ENCODE measurements at regions not wholly inside any gene's neighbourhood (a gene's known extent, or its start where the extent isn't known, plus 50 kb on each side); places are given as distances from the start of the nearest gene placed in this dataset.

GRCh38 chr20:40592941-40593340 is 96.1 kb downstream of the MAFB start:
- Histone ChIP-seq H3K23ac (ENCODE audit: insufficient read length) (no peak overlapping the region), H2AFZ (ENCODE audit: low read length) (no peak overlapping the region), H3K27me3 (replicated peaks in 1 of 4; ENCODE audit: control insufficient read depth in 3 of 4, extremely low read depth in 1 of 4, insufficient read depth in 3 of 4, low read length in 3 of 4) (no peaks in the 10 kb centered on the region), H2AK5ac (ENCODE audit: low read depth, low read length) (no peak overlapping the region), H3K4ac (replicated peaks; ENCODE audit: insufficient read length, low read depth, low read length) (no peak overlapping the region), H3K9me3 (ENCODE audit: insufficient read depth in 2 of 2, low read depth in 1 of 2, low read length in 1 of 2) (peaks cover 0 to 4% of the 10 kb centered on the region in 2 experiments; a peak in 1 of 4 replicates), H3K4me1 (replicated peaks in 1 of 4; ENCODE audit: control insufficient read depth in 3 of 4, insufficient read depth in 4 of 4, low read length in 3 of 4) (no peaks in the 10 kb centered on the region), H2BK20ac (ENCODE audit: low read length) (no peak overlapping the region), H3K36me3 (ENCODE audit: control insufficient read depth in 2 of 4, insufficient read depth in 4 of 4, low read length in 3 of 4) (no peaks in the 10 kb centered on the region), H2BK5ac (ENCODE audit: low read depth, low read length) (no peak overlapping the region), H2BK15ac (ENCODE audit: low read length) (no peak overlapping the region), H3K4me2 (ENCODE audit: insufficient read depth in 1 of 2, low read depth in 2 of 2, low read length in 2 of 2) (no peak overlapping the region), H3K4me3 (ENCODE audit: extremely low read depth in 1 of 4, insufficient read depth in 2 of 4, low read depth in 3 of 4, low read length in 4 of 4) (no peak overlapping the region), H4K91ac (replicated peaks; ENCODE audit: insufficient read length, low read length) (no peak overlapping the region), H3K9ac (replicated peaks in 1 of 4; ENCODE audit: extremely low read depth in 1 of 4, low read depth in 3 of 4, low read length in 3 of 4) (no peak overlapping the region), H2BK12ac (ENCODE audit: low read depth, low read length) (no peak overlapping the region), H3K56ac (replicated peaks; ENCODE audit: insufficient read length, low read depth, low read length) (no peak overlapping the region), H3K23me2 (ENCODE audit: low read depth, low read length) (no peaks in the 10 kb centered on the region; the same call in 1 of the 2 replicates), H3K14ac (ENCODE audit: insufficient read length) (no peak overlapping the region), H3K79me1 (ENCODE audit: low read depth, low read length) (no peaks in the 10 kb centered on the region), H4K5ac (ENCODE audit: insufficient read length, low read depth, low read length) (no peak overlapping the region), H4K20me1 (replicated peaks in 1 of 2; ENCODE audit: control insufficient read depth in 1 of 2, insufficient read depth in 2 of 2, low read length in 2 of 2) (no peaks in the 10 kb centered on the region), H3K79me2 (ENCODE audit: control insufficient read depth in 1 of 2, insufficient read depth in 2 of 2, low read length in 2 of 2) (no peaks in the 10 kb centered on the region), H3K18ac (ENCODE audit: extremely low read depth, low read length) (no peak overlapping the region), H2BK120ac (replicated peaks; ENCODE audit: low read depth, low read length) (no peak overlapping the region), H3K27ac (ENCODE audit: low read depth, low read length) (no peak overlapping the region), H4K8ac (ENCODE audit: extremely low read depth, insufficient read depth, low read length) (no peak overlapping the region)
- FAIRE-seq = no peak
- CTCF ChIA-PET (ENCODE audit: partially characterized antibody) = interaction anchor here (0.8 to 1.3 kb wide), 2 partner anchors 13 to 15 kb away, joined by 3 to 4 read pairs; no protein-coding TSS in a partner anchor
- DNase-seq (ENCODE audit: low read depth in 1 of 2, low spot score in 2 of 2) = no peak
- WGBS, 2 experiments (ENCODE audit: extremely low coverage in 1 of 2, insufficient coverage in 1 of 2, insufficient read length in 1 of 2, insufficient replicate concordance in 2 of 2, low coverage in 1 of 2, low lambda C conversion rate in 2 of 2, missing lambda C conversion rate in 1 of 2) = 86% methylated on average over 1 of the region's 1 CpG; no CpG with 5 or more reads in 1 of the 2 experiments
- POLR2A ChIA-PET (ENCODE audit: partially characterized antibody) = no interaction called here
- TF ChIP-seq GTF2F1 (IDR thresholded peaks at IDR 0.05; ENCODE audit: borderline replicate concordance, low read depth, low read length) = no peak
- no peak for TF ChIP-seq SP1 (IDR thresholded peaks at IDR 0.05; ENCODE audit: low read depth, low read length)
- TF ChIP-seq MAFK (IDR thresholded peaks at IDR 0.05; ENCODE audit: low read depth, low read length) = no peak
- TF ChIP-seq KDM5A (IDR thresholded peaks at IDR 0.05; ENCODE audit: low read length) = no peak
- no peak for TF ChIP-seq KDM4A (IDR thresholded peaks at IDR 0.05; ENCODE audit: low read depth, low read length, severe bottlenecking)
- TF ChIP-seq, protein P1, sequence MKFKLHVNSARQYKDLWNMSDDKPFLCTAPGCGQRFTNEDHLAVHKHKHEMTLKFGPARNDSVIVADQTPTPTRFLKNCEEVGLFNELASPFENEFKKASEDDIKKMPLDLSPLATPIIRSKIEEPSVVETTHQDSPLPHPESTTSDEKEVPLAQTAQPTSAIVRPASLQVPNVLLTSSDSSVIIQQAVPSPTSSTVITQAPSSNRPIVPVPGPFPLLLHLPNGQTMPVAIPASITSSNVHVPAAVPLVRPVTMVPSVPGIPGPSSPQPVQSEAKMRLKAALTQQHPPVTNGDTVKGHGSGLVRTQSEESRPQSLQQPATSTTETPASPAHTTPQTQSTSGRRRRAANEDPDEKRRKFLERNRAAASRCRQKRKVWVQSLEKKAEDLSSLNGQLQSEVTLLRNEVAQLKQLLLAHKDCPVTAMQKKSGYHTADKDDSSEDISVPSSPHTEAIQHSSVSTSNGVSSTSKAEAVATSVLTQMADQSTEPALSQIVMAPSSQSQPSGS (IDR thresholded peaks at IDR 0.05; ENCODE audit: low read length) = no peak
- no peak for TF ChIP-seq CTBP2 (IDR thresholded peaks at IDR 0.05; ENCODE audit: borderline replicate concordance, insufficient read depth, insufficient read length, low read length)
